Endothelial cell of umbilical vein (primary cell): ENCODE measurements at regions not wholly inside any gene's neighbourhood (a gene's known extent, or its start where the extent isn't known, plus 50 kb on each side); places are given as distances from the start of the nearest gene placed in this dataset.

ENCODE experiments used
- CTCF ChIP-seq, 2 donors: IDR thresholded peaks; 1 replicate in 1 of 2; 2 replicates in 1 of 2; pipeline ENCODE4 v1.5.1; 2011; ENCODE audit warnings: low read length in 2 of 2, mild to moderate bottlenecking in 2 of 2, moderate library complexity in 2 of 2, control low read depth in 1 of 2, inconsistent platforms in 1 of 2, low read depth in 1 of 2; ENCODE audit not compliant: insufficient read depth in 1 of 2; ENCODE audit errors: extremely low read depth in 1 of 2
- EZH2 ChIP-seq: IDR thresholded peaks from 2 replicates; pipeline ENCODE4 v1.6.1; 2012; ENCODE audit warnings: borderline replicate concordance, low read depth, mild to moderate bottlenecking, moderate library complexity, low read length, inconsistent platforms; ENCODE audit not compliant: severe bottlenecking
- FOS ChIP-seq: IDR thresholded peaks from 2 replicates; pipeline ENCODE4 v1.6.1; 2011; ENCODE audit warnings: mild to moderate bottlenecking, low read length, moderate library complexity, borderline replicate concordance; ENCODE audit not compliant: insufficient read depth
- JUN ChIP-seq: IDR thresholded peaks from 2 replicates; pipeline ENCODE4 v1.6.1; 2011; ENCODE audit warnings: borderline replicate concordance, low read depth; ENCODE audit not compliant: insufficient read length, insufficient read depth
- MYC ChIP-seq: IDR thresholded peaks from one replicate; pipeline ENCODE4 v1.6.1; 2011; ENCODE audit warnings: mild to moderate bottlenecking, low read depth, low read length
- POLR2A ChIP-seq: IDR thresholded peaks from 2 replicates; pipeline ENCODE4 v1.6.1; 2012; ENCODE audit warnings: low read depth, mild to moderate bottlenecking, control low read depth, low read length
- POLR2AphosphoS5 ChIP-seq: IDR thresholded peaks from 2 replicates; pipeline ENCODE4 v1.6.1; 2012; ENCODE audit warnings: low read depth, mild to moderate bottlenecking, control low read depth, low read length, moderate library complexity; ENCODE audit not compliant: insufficient read depth
- TF ChIP-seq, protein P1 (sequence below): IDR thresholded peaks from 2 replicates; pipeline ENCODE4 v1.6.1; 2011; ENCODE audit not compliant: insufficient read depth, insufficient read length

- TF ChIP-seq CTCF (IDR thresholded peaks at IDR 0.05; ENCODE audit: extremely low read depth in 1 of 2, insufficient read depth in 1 of 2, low read depth in 1 of 2, low read length in 2 of 2) (no peak), POLR2A (no peak), EZH2 (no peak), POLR2AphosphoS5 (no peak), MYC (no peak), JUN (no peak), FOS (no peak)
- TF ChIP-seq, protein P1, sequence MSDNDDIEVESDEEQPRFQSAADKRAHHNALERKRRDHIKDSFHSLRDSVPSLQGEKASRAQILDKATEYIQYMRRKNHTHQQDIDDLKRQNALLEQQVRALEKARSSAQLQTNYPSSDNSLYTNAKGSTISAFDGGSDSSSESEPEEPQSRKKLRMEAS: no peak
Observed at GRCh38 chr1:239677362-239677761, 291.0 kb downstream of the CHRM3 start.
